ENCODE measurements at regions not wholly inside any gene's neighbourhood (a gene's known extent, or its start where the extent isn't known, plus 50 kb on each side); places are given as distances from the start of the nearest gene placed in this dataset.
A peak's percentile ranks its signal among the peaks of the same experiment; 100 is the strongest.
"Not testable (repeated sequence)": the region's sequence is repeated elsewhere in the genome, so short reads cannot be mapped to it uniquely, and the experiment has no call there.

- no peak for DNase-seq (ENCODE audit: low spot score)
Observed at GRCh38 chr12:108423486-108423885, 84.4 kb upstream of the CMKLR1 start.

- DNase-seq (ENCODE audit: low spot score) = not testable (repeated sequence)
Observed at GRCh38 chr12:108421082-108421481, 82.0 kb upstream of the CMKLR1 start.

- DNase-seq (ENCODE audit: low spot score) = not testable (repeated sequence)
Observed at GRCh38 chr12:108420421-108420820, 81.3 kb upstream of the CMKLR1 start.

- peak; percentile 50 for DNase-seq (ENCODE audit: low spot score)
Observed at GRCh38 chr12:108419949-108420348, 80.8 kb upstream of the CMKLR1 start.

GRCh38 chr12:108418164-108418890 is 79.2 kb upstream of the CMKLR1 start:
- DNase-seq (ENCODE audit: low spot score) = no peak

GRCh38 chr12:108414021-108414420 is 74.9 kb upstream of the CMKLR1 start:
- no peak for DNase-seq (ENCODE audit: low spot score)

- no peak for DNase-seq (ENCODE audit: low spot score)
Observed at GRCh38 chr12:108410689-108411088, 71.6 kb upstream of the CMKLR1 start.

GRCh38 chr12:108409481-108409880 is 70.4 kb upstream of the CMKLR1 start:
- no peak for DNase-seq (ENCODE audit: low spot score)

GRCh38 chr12:108403952-108404351 is 64.8 kb upstream of the CMKLR1 start:
- no peak for DNase-seq (ENCODE audit: low spot score)

- DNase-seq (ENCODE audit: low spot score) = no peak
Observed at GRCh38 chr12:108401964-108402363, 62.9 kb upstream of the CMKLR1 start.

- DNase-seq (ENCODE audit: low spot score) = no peak
Observed at GRCh38 chr12:108400900-108401480, 61.9 kb upstream of the CMKLR1 start.

- DNase-seq (ENCODE audit: low spot score) = no peak
Observed at GRCh38 chr12:108400481-108400880, 61.4 kb upstream of the CMKLR1 start.

GRCh38 chr12:108400056-108400455 is 60.9 kb upstream of the CMKLR1 start:
- no peak for DNase-seq (ENCODE audit: low spot score)

GRCh38 chr12:108399514-108399913 is 60.4 kb upstream of the CMKLR1 start:
- no peak for DNase-seq (ENCODE audit: low spot score)

GRCh38 chr12:108394196-108394595 is 55.1 kb upstream of the CMKLR1 start:
- DNase-seq (ENCODE audit: low spot score) = no peak

- DNase-seq (ENCODE audit: low spot score) = no peak
Observed at GRCh38 chr12:108392284-108392683, 53.2 kb upstream of the CMKLR1 start.

GRCh38 chr12:108390495-108391203 is 51.5 kb upstream of the CMKLR1 start:
- DNase-seq (ENCODE audit: low spot score) = no peak

GRCh38 chr12:108389544-108389943 is 50.4 kb upstream of the CMKLR1 start:
- DNase-seq (ENCODE audit: low spot score) = no peak
